SK-N-SH treated with all-trans-retinoic acid at 6 μM for 48 hours (cell line): ENCODE measurements at regions not wholly inside any gene's neighbourhood (a gene's known extent, or its start where the extent isn't known, plus 50 kb on each side); places are given as distances from the start of the nearest gene placed in this dataset.

ENCODE experiments used
- ARNTL ChIP-seq: fragments of 450-650 bp; formaldehyde crosslinking; IDR thresholded peaks from 2 replicates; pipeline ENCODE4 v1.5.0; 2020; ENCODE audit warnings: low read depth, mild to moderate bottlenecking, moderate library complexity, borderline replicate concordance
- GLIS3 ChIP-seq: fragments of 250-450 bp; sonication (Bioruptor Pico); IDR thresholded peaks from 2 replicates; pipeline ENCODE4 v1.5.0; 2020; ENCODE audit warnings: mild to moderate bottlenecking, moderate library complexity
- ISL1 ChIP-seq: fragments of 250-450 bp; sonication (Bioruptor Pico); IDR thresholded peaks from 2 replicates; pipeline ENCODE4 v2.1.2; 2022; ENCODE audit warnings: mild to moderate bottlenecking, moderate library complexity
- PPARA ChIP-seq: fragments of 250-450 bp; sonication (Bioruptor Pico); IDR thresholded peaks from 2 replicates; pipeline ENCODE4 v1.5.0; 2020; ENCODE audit warnings: mild to moderate bottlenecking, borderline replicate concordance
- RARB ChIP-seq: fragments of 250-450 bp; sonication (Bioruptor Pico); IDR thresholded peaks from 2 replicates; pipeline ENCODE4 v1.8.0; 2021; ENCODE audit warnings: mild to moderate bottlenecking, moderate library complexity
- SNAI2 ChIP-seq: fragments of 250-450 bp; sonication (Bioruptor Pico); IDR thresholded peaks from 2 replicates; pipeline ENCODE4 v1.5.0; 2020; ENCODE audit warnings: mild to moderate bottlenecking, moderate library complexity
- ZFP3 ChIP-seq: fragments of 250-450 bp; sonication (Bioruptor Pico); IDR thresholded peaks from 2 replicates; pipeline ENCODE4 v1.5.0; 2020; ENCODE audit warnings: mild to moderate bottlenecking, moderate library complexity
- ZFP30 ChIP-seq: fragments of 450-650 bp; formaldehyde crosslinking; IDR thresholded peaks from 2 replicates; pipeline ENCODE4 v1.5.0; 2022; ENCODE audit warnings: mild to moderate bottlenecking, moderate library complexity
- ZNF565 ChIP-seq: fragments of 450-650 bp; formaldehyde crosslinking; conservative IDR thresholded peaks from 2 replicates; pipeline ENCODE4 v1.5.0; 2020; ENCODE audit warnings: low read depth, mild to moderate bottlenecking, moderate library complexity
- ZNF70 ChIP-seq: fragments of 450-650 bp; formaldehyde crosslinking; IDR thresholded peaks from 2 replicates; pipeline ENCODE4 v1.5.0; 2020; ENCODE audit warnings: mild to moderate bottlenecking, moderate library complexity
- TF ChIP-seq, protein P1 (sequence below): fragments of 250-450 bp; sonication (Bioruptor Pico); IDR thresholded peaks from 2 replicates; pipeline ENCODE4 v1.5.0; 2020; ENCODE audit warnings: mild to moderate bottlenecking, moderate library complexity
- TF ChIP-seq, protein P2 (sequence below): fragments of 250-450 bp; sonication (Bioruptor Pico); IDR thresholded peaks from 2 replicates; pipeline ENCODE4 v1.8.0; 2020; ENCODE audit warnings: mild to moderate bottlenecking, moderate library complexity, borderline replicate concordance

DNA sequence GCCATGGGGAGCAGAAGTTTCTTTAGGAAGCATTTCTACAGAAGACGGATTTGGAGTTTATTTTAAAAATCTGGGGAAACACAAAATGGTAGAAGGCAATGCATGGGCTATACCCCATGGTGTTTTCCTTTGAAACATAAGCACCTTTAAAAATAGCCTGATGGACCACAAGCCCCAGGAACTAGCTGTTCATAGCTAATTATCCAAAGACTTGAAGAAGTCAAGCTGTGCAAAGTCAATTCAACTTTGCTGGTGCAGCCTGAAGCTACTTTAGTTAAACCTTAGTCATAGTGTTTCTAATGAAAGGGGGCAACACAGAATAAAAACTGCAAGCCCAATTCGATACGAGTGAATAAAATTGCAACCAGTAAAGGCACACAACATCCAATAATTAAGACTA, 732.5 kb downstream of the GALC start:
- TF ChIP-seq, protein P1, sequence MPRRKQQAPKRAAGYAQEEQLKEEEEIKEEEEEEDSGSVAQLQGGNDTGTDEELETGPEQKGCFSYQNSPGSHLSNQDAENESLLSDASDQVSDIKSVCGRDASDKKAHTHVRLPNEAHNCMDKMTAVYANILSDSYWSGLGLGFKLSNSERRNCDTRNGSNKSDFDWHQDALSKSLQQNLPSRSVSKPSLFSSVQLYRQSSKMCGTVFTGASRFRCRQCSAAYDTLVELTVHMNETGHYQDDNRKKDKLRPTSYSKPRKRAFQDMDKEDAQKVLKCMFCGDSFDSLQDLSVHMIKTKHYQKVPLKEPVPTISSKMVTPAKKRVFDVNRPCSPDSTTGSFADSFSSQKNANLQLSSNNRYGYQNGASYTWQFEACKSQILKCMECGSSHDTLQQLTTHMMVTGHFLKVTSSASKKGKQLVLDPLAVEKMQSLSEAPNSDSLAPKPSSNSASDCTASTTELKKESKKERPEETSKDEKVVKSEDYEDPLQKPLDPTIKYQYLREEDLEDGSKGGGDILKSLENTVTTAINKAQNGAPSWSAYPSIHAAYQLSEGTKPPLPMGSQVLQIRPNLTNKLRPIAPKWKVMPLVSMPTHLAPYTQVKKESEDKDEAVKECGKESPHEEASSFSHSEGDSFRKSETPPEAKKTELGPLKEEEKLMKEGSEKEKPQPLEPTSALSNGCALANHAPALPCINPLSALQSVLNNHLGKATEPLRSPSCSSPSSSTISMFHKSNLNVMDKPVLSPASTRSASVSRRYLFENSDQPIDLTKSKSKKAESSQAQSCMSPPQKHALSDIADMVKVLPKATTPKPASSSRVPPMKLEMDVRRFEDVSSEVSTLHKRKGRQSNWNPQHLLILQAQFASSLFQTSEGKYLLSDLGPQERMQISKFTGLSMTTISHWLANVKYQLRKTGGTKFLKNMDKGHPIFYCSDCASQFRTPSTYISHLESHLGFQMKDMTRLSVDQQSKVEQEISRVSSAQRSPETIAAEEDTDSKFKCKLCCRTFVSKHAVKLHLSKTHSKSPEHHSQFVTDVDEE (CRISPR knock-in tag), result no peak
- TF ChIP-seq PPARA (CRISPR knock-in tag) (no peak), ISL1 (CRISPR knock-in tag) (no peak), ZFP30 (CRISPR knock-in tag) (no peak), SNAI2 (no peak), ARNTL (CRISPR knock-in tag) (no peak), RARB (CRISPR knock-in tag) (no peak), ZFP3 (CRISPR knock-in tag) (no peak), ZNF565 (no peak), ZNF70 (no peak), GLIS3 (CRISPR knock-in tag) (no peak)
- TF ChIP-seq, protein P2, sequence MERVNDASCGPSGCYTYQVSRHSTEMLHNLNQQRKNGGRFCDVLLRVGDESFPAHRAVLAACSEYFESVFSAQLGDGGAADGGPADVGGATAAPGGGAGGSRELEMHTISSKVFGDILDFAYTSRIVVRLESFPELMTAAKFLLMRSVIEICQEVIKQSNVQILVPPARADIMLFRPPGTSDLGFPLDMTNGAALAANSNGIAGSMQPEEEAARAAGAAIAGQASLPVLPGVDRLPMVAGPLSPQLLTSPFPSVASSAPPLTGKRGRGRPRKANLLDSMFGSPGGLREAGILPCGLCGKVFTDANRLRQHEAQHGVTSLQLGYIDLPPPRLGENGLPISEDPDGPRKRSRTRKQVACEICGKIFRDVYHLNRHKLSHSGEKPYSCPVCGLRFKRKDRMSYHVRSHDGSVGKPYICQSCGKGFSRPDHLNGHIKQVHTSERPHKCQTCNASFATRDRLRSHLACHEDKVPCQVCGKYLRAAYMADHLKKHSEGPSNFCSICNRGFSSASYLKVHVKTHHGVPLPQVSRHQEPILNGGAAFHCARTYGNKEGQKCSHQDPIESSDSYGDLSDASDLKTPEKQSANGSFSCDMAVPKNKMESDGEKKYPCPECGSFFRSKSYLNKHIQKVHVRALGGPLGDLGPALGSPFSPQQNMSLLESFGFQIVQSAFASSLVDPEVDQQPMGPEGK, result no peak
